ENCODE measurements at regions not wholly inside any gene's neighbourhood (a gene's known extent, or its start where the extent isn't known, plus 50 kb on each side); places are given as distances from the start of the nearest gene placed in this dataset.
"Not testable (repeated sequence)": the region's sequence is repeated elsewhere in the genome, so short reads cannot be mapped to it uniquely, and the experiment has no call there.

DNA sequence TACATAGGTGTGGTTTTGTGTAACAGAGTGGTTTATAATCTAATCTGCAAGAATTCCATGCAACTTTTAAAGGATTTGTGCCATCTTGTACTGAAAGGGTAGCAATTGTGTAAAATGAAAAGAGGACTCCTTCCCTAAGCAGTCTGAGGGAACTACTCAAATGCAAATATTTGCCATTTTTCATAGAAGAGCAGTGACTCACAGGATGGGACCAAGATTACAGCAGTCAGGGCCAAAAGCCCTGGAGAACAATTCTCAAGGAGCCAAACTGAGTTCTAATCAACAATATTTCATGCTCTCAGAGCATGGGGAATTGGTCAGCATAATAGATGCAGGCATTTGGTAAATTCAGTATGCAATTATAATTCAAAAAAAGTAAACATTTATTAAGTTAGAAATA, 495.8 kb downstream of the CHSY3 start:
- FAIRE-seq = no peak
- ATAC-seq = no peak
- no peak for DNase-seq

DNA sequence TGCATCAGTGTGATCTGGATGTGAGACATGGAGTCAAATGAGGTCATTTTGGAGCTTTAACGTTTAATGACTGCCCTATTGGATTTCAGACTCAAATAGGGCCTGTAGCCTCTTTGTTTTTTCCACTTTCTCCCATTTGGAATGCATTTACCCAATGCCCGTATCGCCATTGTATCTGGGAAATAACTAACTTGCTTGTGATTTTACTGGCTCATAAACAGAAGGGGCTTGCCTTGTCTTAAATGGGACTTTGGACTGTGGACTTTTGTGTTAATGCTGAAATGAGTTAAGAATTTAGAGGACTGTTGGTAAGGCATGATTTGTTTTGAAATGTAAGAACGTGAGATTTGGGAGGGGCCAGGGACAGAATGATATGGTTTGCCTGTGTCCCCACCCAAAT, 494.6 kb downstream of the CHSY3 start:
- Histone ChIP-seq H3K4me3 (no peak overlapping the region), H3K4me1 (no peaks in the 10 kb centered on the region), H3K9me3 (no peaks in the 10 kb centered on the region), H3K27ac (no peak overlapping the region), H3K27me3 (no peaks in the 10 kb centered on the region), H3K36me3 (no peaks in the 10 kb centered on the region)
- TF ChIP-seq, protein P1, sequence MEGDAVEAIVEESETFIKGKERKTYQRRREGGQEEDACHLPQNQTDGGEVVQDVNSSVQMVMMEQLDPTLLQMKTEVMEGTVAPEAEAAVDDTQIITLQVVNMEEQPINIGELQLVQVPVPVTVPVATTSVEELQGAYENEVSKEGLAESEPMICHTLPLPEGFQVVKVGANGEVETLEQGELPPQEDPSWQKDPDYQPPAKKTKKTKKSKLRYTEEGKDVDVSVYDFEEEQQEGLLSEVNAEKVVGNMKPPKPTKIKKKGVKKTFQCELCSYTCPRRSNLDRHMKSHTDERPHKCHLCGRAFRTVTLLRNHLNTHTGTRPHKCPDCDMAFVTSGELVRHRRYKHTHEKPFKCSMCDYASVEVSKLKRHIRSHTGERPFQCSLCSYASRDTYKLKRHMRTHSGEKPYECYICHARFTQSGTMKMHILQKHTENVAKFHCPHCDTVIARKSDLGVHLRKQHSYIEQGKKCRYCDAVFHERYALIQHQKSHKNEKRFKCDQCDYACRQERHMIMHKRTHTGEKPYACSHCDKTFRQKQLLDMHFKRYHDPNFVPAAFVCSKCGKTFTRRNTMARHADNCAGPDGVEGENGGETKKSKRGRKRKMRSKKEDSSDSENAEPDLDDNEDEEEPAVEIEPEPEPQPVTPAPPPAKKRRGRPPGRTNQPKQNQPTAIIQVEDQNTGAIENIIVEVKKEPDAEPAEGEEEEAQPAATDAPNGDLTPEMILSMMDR (IDR thresholded peaks at IDR 0.05) = no peak
- DNase-seq = no peak
- no peak for FAIRE-seq
- intact Hi-C loops (cut with DNase I) = no loop called here
- no peak for ATAC-seq
- WGBS, 2 donors = 76 to 79% methylated on average over 4 of the region's 4 CpGs

More for the DNA sequence above, 495.8 kb downstream of the CHSY3 start:
- Histone ChIP-seq H3K4me3 (no peak overlapping the region), H3K27ac (no peak overlapping the region), H3K27me3 (no peaks in the 10 kb centered on the region), H3K36me3 (no peaks in the 10 kb centered on the region), H3K4me1 (no peaks in the 10 kb centered on the region), H3K9me3 (no peaks in the 10 kb centered on the region)
- intact Hi-C loops (cut with DNase I) = no loop called here
- TF ChIP-seq, protein P1 (IDR thresholded peaks at IDR 0.05) = no peak

DNA sequence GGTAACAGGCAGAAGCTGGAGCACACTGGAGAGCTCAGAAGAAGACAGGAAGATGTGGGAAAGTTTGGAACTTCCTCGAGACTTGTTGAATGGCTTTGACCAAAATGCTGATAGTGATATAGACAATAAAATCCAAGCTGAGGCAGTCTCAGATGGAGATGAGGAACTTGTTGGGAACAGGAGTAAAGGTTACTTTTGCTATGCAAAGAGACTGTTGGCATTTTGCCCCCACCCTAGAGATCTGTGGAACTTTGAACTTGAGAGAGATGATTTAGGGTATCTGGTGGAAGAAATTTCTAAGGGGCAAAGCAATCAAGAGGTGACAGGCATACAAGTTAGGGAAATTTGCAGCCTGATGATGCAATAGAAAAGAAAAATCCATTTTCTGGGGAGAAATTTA, 493.5 kb downstream of the CHSY3 start:
- FAIRE-seq; H3K4me1 ChIP-seq; H3K27me3 ChIP-seq; H3K4me3 ChIP-seq; H3K27ac ChIP-seq; H3K36me3 ChIP-seq; intact Hi-C loops (cut with DNase I); ATAC-seq; H3K9me3 ChIP-seq; DNase-seq: not testable (repeated sequence)
- 67 to 69% methylated on average over 1 of the region's 1 CpG for WGBS, 2 donors

DNA sequence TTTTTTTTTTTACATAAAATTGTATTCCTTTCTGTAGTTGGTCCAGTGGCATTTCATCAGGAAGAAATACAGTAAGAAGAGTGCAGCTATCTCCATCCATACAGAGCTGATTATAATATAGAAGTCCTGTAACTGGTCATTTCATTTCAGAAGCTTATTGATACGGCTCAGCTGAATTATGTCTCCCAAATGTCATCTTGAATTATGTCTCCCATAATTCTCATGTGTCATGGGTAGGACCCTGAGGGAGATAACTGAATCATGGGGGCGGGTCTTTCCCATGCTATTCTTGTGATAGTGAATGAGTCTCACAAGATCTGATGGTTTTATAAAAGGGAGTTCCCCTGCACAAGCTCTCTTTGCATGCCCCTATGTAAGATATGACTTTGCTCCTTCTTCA, 492.9 kb downstream of the CHSY3 start:
- DNase-seq = no peak
- Histone ChIP-seq H3K9me3 (no peaks in the 10 kb centered on the region), H3K36me3 (no peaks in the 10 kb centered on the region), H3K27ac (no peak overlapping the region), H3K4me1 (no peaks in the 10 kb centered on the region), H3K4me3 (no peak overlapping the region), H3K27me3 (no peaks in the 10 kb centered on the region)
- WGBS, 2 donors = 74 to 83% methylated on average over 2 of the region's 2 CpGs
- ATAC-seq = no peak
- no peak for FAIRE-seq
- TF ChIP-seq, protein P1 (IDR thresholded peaks at IDR 0.05) = no peak
- intact Hi-C loops (cut with DNase I) = no loop called here

DNA sequence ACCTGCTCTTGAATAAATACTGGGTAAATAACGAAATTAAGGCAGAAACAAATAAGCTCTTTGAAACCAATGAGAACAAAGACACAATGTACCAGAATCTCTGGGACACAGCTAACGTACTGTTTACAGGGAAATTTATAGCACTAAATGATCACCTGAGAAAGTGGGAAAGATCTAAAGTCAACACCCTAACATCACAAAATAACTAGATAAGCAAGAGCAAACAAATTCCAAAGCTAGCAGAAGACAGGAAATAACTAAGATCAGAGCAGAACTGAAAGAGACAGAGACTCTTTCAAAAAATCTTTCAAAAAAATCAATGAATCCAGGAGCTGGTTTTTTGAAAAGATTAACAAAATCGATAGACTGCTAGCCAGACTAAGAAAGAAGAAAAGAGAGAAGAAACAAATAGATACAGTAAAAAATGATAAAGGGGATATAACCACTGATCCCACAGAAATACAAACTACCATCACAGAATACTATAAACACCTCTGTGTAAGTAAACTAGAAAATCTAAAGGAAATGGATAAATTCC, 487.5 kb downstream of the CHSY3 start:
- H3K36me3 ChIP-seq; H3K4me3 ChIP-seq; H3K27me3 ChIP-seq; FAIRE-seq; DNase-seq; H3K27ac ChIP-seq; H3K9me3 ChIP-seq; H3K4me1 ChIP-seq; ATAC-seq; intact Hi-C loops (cut with DNase I): not testable (repeated sequence)
- WGBS, 2 donors = 15 to 16% methylated on average over 3 of the region's 3 CpGs

DNA sequence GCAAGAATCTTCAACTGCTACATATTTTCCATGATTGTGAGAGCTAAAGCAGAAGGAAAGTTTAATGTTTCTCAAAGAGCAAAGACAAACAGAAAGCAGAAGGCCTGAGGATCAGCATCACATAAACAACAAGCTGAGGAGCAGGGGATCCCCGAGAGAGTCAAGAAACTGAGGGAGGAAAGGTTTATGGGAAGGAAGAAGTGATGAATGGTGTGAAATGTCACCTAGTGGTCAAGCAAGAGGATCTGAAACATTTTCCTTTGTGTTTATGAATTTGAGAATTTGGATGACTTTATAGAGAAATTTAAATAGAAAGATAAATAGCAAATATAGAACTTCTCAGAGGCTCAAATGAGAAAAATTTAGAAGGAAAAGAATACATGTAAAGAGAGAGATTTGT, 481.9 kb downstream of the CHSY3 start:
- Histone ChIP-seq H3K36me3 (no peaks in the 10 kb centered on the region), H3K4me3 (no peak overlapping the region), H3K27me3 (no peaks in the 10 kb centered on the region), H3K9me3 (no peaks in the 10 kb centered on the region), H3K4me1 (no peaks in the 10 kb centered on the region), H3K27ac (no peak overlapping the region)
- FAIRE-seq = no peak
- DNase-seq = no peak
- 56 to 57% methylated on average over 1 of the region's 1 CpG for whole genome bisulfite sequencing, 2 donors
- TF ChIP-seq, protein P1 (IDR thresholded peaks at IDR 0.05) = no peak
- ATAC-seq = no peak
- intact Hi-C loops (cut with DNase I) = no loop called here

Measured in pancreas (tissue), 10 donors.